Glomerular visceral epithelial cell (primary cell): ENCODE measurements at regions not wholly inside any gene's neighbourhood (a gene's known extent, or its start where the extent isn't known, plus 50 kb on each side); places are given as distances from the start of the nearest gene placed in this dataset.

Experiments
- DNase-seq: peaks from one replicate; pipeline ENCODE4 v3.0.0-alpha.2; 2016; ENCODE audit errors: extremely low spot score

GRCh38 chr9:24488896-24489295, 56.8 kb downstream of the IZUMO3 start:
- no peak for DNase-seq

GRCh38 chr9:24487946-24488345, 57.8 kb downstream of the IZUMO3 start:
- DNase-seq: no peak

DNA sequence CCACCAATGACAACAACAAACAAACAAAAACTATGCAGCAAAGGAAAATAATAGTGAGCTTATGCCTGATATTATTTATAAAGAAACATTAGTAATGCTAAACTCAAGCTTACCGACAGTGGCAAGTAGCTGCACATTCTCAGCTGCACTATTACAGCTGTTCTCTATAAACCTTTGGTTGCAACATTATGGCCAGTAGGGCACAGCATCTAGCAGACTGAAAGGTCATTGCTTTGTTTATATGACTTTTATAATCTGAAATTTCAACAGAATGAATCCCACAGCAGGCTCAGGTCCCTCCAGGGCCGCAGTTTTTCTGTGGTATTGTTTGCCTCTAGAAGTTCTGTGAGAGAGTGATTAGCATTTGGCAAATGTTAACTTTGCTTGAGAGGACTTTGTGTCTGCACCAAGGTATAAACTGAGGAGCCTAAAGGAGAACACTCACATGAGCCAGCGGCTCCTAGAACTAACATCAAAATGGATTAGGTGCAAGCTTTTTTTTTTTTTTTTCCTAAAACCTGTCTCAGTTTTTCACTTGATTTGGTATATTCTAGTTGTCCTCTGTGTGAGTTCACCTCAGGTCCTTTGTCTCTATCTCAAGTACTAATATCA, 58.3 kb downstream of the IZUMO3 start:
- no peak for DNase-seq

- no peak for DNase-seq
Measured at GRCh38 chr9:24479361-24480059, 66.2 kb downstream of the IZUMO3 start.

DNA sequence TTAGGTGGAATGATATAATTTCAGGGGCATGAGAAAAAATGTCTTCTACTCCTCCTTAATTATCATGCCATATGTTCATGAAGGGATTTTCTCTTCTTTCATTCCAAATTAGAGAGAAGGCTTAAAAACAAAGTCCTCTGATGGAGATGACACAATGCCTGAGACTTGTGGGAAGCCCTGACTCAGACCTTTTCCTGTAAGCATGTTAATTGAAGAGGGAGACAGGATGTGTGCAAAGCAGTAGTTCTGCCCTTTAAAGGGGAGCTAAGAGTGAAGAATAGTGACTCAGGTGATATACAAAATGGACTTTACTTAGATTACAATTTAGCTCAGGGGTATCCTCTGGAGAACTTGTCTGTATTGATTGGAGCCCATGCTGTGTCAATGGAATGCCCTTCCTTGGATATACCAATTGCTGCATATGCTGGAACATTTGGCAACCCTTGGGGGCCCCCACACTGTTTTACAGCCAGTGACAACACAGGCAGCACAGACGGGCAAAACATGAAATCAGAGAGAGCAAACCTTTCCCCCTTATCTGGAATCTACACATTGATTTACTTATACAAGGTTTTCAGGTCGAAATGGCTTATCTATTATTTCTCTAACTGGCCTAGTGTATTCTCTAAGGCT, 81.3 kb downstream of the IZUMO3 start:
- DNase-seq: peak; percentile 58

DNA sequence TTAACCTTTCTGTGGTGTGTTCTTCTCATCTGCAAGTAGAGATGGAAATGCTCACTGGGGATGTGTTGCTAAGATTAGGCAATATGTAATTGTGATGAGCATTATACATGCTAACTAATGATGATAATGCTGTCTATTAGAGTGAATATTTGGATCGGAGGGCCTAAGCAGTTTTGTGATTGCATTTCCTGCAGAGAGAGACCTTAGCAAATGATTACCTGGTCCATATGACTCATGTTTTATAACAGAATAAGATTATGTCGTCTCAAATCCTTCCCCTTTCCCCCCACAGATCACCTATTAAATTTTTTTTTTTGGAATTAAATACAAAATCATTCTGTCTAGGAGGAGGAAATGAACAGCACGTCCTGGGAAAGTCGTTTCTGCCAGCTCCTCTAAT, 82.7 kb downstream of the IZUMO3 start:
- no peak for DNase-seq

DNA sequence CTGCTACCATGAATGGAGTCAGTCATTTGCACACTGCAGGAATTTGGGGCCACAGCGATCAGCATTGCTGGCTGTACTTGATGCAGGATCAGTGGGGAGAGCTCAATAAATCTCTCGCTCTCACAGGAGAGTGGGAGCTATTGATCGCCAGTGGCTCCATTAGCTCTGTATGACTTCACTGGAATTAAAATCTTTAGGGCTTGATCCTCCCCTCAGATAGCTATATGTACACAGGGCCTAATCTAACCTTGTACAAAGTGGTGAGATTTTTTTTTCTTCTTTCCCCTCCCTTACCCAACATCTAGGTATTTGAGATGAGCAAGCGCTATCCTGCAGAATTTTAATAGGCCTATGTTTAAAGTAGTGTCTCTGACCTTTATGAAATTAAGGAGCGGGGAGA, 84.9 kb downstream of the IZUMO3 start:
- no peak for DNase-seq

GRCh38 chr9:24459953-24460352, 85.7 kb downstream of the IZUMO3 start:
- DNase-seq: no peak

GRCh38 chr9:24451346-24451745, 94.4 kb downstream of the IZUMO3 start:
- DNase-seq: no peak

DNA sequence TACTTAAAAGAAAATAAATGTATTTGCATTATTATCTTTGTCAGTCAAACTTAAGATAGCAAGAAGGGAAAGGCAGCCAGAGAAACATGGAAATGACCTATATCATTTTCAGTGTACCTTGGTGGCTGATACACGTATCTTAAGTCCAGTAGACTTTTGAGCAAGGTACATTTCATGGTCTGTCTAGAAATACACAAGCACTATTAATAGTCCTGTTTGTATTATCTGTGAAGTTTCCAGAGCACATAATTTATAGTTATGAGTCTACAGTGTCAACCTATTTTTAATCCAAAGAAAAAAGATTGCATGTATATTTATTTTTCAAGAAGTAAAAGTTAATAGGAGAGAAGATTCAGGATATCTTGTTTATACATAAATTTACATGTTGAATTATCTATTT, 95.7 kb downstream of the IZUMO3 start:
- no peak for DNase-seq

DNA sequence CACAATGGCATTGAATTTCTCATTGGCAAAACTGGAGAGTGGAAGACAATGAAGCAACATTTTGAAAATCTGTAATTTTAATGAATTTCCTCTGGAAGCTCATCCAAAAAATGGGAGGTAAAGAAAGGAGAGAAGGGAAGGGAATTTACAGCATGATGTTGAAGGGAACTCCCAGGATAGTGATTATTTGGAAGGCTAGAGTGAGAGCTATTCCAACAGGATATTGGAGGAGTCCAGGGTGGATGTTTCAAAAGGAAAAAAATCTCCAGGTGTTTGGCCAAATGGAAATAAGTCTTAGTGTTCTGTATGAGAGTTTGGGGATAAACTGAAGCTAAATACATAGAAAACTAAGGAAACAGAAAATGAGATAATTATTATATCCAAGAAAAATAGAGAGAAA, 106.2 kb downstream of the IZUMO3 start:
- no peak for DNase-seq

GRCh38 chr9:24438876-24439275, 106.8 kb downstream of the IZUMO3 start:
- no peak for DNase-seq

- DNase-seq: peak; percentile 42
Measured at GRCh38 chr9:24436761-24437160, 108.9 kb downstream of the IZUMO3 start.

GRCh38 chr9:24434183-24434582, 111.5 kb downstream of the IZUMO3 start:
- no peak for DNase-seq

- no peak for DNase-seq
Measured at GRCh38 chr9:24416136-24416535, 129.6 kb downstream of the IZUMO3 start.

DNA sequence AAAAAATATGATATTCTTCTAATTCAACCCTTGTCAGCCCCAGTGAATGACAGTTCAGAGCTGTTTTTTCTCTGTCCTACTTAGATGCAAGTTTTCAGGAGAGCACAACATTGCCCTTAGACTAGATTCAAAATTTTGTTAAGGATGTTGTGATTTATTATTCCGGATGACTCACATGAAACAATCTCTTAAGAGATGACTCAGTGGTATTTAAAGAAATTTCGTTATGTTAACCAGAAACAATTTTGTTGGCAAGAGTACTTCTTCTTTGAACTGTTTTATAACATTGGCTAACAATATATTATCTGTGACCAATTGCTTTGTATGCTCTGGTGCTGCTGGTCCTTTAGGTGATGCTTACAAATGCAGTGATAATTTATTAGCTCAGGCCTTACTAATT, 132.0 kb downstream of the IZUMO3 start:
- DNase-seq: no peak

DNA sequence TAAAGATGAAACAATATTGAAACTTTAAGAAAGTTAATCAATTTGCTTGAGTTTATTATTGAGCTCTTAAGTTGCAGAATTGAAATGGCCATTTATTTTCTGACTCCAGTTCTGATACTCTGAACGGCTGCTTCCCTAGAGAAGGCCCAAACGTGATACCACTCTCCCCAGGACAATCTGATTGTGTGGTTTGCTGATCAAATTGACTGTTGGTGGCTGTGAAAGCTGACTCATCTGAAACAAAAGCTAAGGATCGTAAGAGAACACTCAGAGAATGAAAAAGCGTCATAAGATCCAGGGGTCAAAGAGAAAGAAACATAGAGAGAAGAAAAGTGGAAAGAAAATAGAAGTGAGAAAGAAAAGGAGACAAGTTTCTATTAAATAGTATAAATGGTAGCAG, 147.2 kb downstream of the IZUMO3 start:
- DNase-seq: no peak

- DNase-seq: no peak
Measured at GRCh38 chr9:24391095-24391494, 154.6 kb downstream of the IZUMO3 start.

GRCh38 chr9:24385077-24385476, 160.6 kb downstream of the IZUMO3 start:
- no peak for DNase-seq

- peak; percentile 7 for DNase-seq
Measured at GRCh38 chr9:24382566-24382965, 163.1 kb downstream of the IZUMO3 start.

GRCh38 chr9:24381205-24381604, 164.5 kb downstream of the IZUMO3 start:
- no peak for DNase-seq

GRCh38 chr9:24359046-24359445, 186.7 kb downstream of the IZUMO3 start:
- no peak for DNase-seq

DNA sequence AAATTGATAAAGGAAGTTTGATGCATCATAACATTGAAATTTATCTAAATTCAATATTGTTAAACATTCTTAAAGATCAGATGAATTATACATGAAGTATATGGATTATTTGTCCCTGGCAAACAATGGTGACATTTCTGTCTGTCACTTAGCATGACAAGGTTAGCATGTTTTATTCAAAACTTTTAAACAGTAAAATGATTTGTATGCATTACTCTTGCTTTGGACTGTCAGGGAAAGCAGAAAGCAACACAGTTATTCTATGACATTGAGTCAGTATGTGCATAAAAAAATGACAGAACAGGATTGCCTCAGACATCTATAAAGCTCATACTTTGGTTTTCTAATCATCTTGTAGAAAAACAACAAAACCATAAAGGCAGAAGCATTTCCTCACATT, 193.7 kb downstream of the IZUMO3 start:
- no peak for DNase-seq
